Spleen (tissue), 11 donors: ENCODE measurements at regions not wholly inside any gene's neighbourhood (a gene's known extent, or its start where the extent isn't known, plus 50 kb on each side); places are given as distances from the start of the nearest gene placed in this dataset.

ENCODE experiments used
- DNase-seq: peaks from one replicate; pipeline ENCODE4 v3.0.0-alpha.2; 2020
- H3K27ac ChIP-seq, 8 donors: fragments of 200-600 bp; sonication (generic) in 7 of 8; 1 replicate in 4 of 8; 2 replicates in 4 of 8; pipeline versions ENCODE4 v1.5.0 to v1.8.0; 2016 to 2021; ENCODE audit warnings: inconsistent platforms in 4 of 8, mild to moderate bottlenecking in 4 of 8, moderate library complexity in 1 of 8
- H3K27me3 ChIP-seq, 7 donors: fragments of 200-600 bp; sonication (generic) in 6 of 7; replicated peaks in 1 of 7; 1 replicate in 4 of 7; 2 replicates in 3 of 7; pipeline versions ENCODE4 v1.5.0 to v1.8.0; 2016 to 2021; ENCODE audit warnings: inconsistent platforms in 3 of 7, mild to moderate bottlenecking in 1 of 7
- H3K36me3 ChIP-seq, 6 donors: fragments of 200-600 bp; sonication (generic) in 5 of 6; 1 replicate in 4 of 6; 2 replicates in 2 of 6; pipeline versions ENCODE4 v1.5.0 to v1.8.0; 2016 to 2021; ENCODE audit warnings: inconsistent platforms in 2 of 6
- H3K4me1 ChIP-seq, 6 donors: fragments of 200-600 bp; sonication (generic) in 5 of 6; 1 replicate in 3 of 6; 2 replicates in 3 of 6; pipeline versions ENCODE4 v1.5.0 to v1.8.0; 2016 to 2021; ENCODE audit warnings: inconsistent platforms in 3 of 6
- H3K4me3 ChIP-seq, 8 donors: fragments of 200-600 bp; sonication (generic) in 7 of 8; 1 replicate in 4 of 8; 2 replicates in 4 of 8; pipeline versions ENCODE4 v1.5.0 to v1.8.0; 2016 to 2021; ENCODE audit warnings: inconsistent platforms in 4 of 8, mild to moderate bottlenecking in 4 of 8, moderate library complexity in 2 of 8
- H3K9me3 ChIP-seq, 8 donors: fragments of 200-600 bp; sonication (generic) in 7 of 8; 1 replicate in 4 of 8; 2 replicates in 4 of 8; pipeline versions ENCODE4 v1.5.0 to v1.8.0; 2016 to 2021; ENCODE audit warnings: inconsistent platforms in 4 of 8
- POLR2A ChIP-seq, 3 donors: fragments of 450-650 bp; IDR thresholded peaks; one replicate each; pipeline ENCODE4 v1.5.1; 2017; ENCODE audit warnings: antibody characterized with exemption in 3 of 3, mild to moderate bottlenecking in 1 of 3
- POLR2AphosphoS5 ChIP-seq, 3 donors: sonication (generic); formaldehyde crosslinking; IDR thresholded peaks; one replicate each; pipeline ENCODE4 v1.5.1; 2017; ENCODE audit warnings: antibody characterized with exemption in 3 of 3
- WGBS, 5 donors: extraction: QIAGEN DNeasy Blood & Tissue Kit in 3 of 5; methylation state at CpG; one replicate each; pipeline versions ENCODE4 v1.1.5 to v1.1.7; 2013 to 2018; 5-methylcytosine and 5-hydroxymethylcytosine counted together
- intact Hi-C: fragments of 100-400 bp; cut with DNase I; formaldehyde crosslinking; loops from one replicate; pipeline ENCODE4 v1.15.0; 2023; ENCODE audit warnings: low total_unique reads
- TF ChIP-seq, protein P1 (sequence below), 11 experiments: fragments of 200-600 bp in 7 of 11; fragments of 450-650 bp in 4 of 11; sonication (generic) in 4 of 11; IDR thresholded peaks in 8 of 11; conservative IDR thresholded peaks in 3 of 11; 1 replicate in 7 of 11; 2 replicates in 4 of 11; pipeline versions ENCODE4 v1.4.0 to v1.8.0; 2016 to 2021; ENCODE audit warnings: antibody characterized with exemption in 11 of 11, inconsistent platforms in 4 of 11, mild to moderate bottlenecking in 1 of 11
- donor health status: healthy with polysubstance abuse.
- donor health status: DM: no; HTN: no; CAD: no; lungs with moderate emphysema.
- donor health status: DM: no; HTN: no; CAD: no.
- donor health status: Bipolar disorder and iron deficiency.
- donor health status: healthy.
- donor health status: DM: no; HTN: no; CAD: no.
- donor health status: DM: yes; HTN: yes; CAD: no.

DNA sequence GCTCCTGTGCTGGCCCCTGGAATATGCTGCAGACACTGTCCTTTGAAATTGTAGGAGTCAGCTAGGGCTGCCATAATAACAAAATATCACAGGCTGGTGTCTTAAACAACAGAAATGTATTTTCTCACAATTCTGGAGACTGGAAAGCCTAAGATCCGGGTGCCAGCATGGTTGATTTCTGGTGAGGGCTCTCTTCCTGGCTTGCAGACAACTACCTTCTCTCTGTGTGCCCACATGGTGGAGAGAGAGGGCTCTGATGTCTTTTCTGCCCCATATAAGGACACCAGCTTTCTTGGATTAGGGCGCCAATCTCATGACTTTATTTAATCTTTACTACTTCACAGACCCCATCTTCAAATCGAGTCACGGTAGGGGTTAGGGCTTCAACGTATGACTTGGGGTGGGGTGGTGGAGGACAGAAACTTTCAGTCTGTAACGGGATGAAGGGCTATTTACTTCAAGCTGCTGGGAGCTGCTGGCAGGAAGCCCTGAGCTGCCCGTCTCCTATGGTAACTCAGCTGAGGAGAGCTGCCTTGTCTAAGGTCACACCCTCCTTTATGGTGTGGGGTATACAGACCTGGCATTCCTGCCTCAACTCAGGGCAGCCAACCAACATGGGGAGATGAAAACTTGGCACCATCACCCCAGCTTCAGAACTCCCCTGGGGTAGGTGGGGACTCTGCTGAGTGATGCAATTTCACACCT, 142.9 kb upstream of the ZBED5 start:
- Histone ChIP-seq H3K36me3 (no peaks in the 10 kb centered on the region), H3K4me3 (no peak overlapping the region), H3K4me1 (no peaks in the 10 kb centered on the region)

DNA sequence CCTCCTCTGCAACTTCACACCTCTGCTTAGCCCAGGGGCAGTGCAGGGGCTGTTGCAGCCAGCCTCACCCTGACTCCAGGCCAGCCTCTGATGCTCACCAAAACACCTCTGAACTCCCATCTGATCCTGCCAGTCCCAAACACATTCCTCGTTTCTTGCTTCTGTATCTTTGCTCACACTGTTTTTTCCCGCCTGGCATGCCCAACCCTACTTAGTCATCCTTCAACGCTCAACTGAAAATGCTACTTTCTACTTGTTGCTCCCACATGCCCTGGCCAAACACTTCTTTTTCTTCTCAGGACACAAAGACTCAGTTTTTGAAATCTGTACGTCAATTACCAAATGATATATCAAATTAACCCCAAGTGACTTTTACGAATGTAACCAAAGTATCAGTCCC, 140.8 kb upstream of the ZBED5 start:
- Histone ChIP-seq H3K27ac (no peak overlapping the region), H3K9me3 (peaks cover 0 to 9% (median 0%) of the 10 kb centered on the region in 8 donors), H3K27me3 (peaks cover 0 to 34% (median 0%) of the 10 kb centered on the region in 7 donors), H3K4me1 (no peaks in the 10 kb centered on the region), H3K4me3 (no peak overlapping the region), H3K36me3 (no peaks in the 10 kb centered on the region)
- 82 to 90% (median 87%) methylated on average over 5 of the region's 5 CpGs for WGBS, 5 donors
- DNase-seq, result no peak
- TF ChIP-seq POLR2AphosphoS5 (IDR thresholded peaks at IDR 0.05) (no peak), POLR2A (IDR thresholded peaks at IDR 0.05) (no peak)
- intact Hi-C loops, result no loop called here

More for the DNA sequence above, 142.9 kb upstream of the ZBED5 start:
- no peaks in the 10 kb centered on the region for H3K9me3 ChIP-seq
- intact Hi-C loops, result no loop called here
- TF ChIP-seq POLR2AphosphoS5 (IDR thresholded peaks at IDR 0.05) (no peak), POLR2A (IDR thresholded peaks at IDR 0.05) (no peak)
- TF ChIP-seq, protein P1, sequence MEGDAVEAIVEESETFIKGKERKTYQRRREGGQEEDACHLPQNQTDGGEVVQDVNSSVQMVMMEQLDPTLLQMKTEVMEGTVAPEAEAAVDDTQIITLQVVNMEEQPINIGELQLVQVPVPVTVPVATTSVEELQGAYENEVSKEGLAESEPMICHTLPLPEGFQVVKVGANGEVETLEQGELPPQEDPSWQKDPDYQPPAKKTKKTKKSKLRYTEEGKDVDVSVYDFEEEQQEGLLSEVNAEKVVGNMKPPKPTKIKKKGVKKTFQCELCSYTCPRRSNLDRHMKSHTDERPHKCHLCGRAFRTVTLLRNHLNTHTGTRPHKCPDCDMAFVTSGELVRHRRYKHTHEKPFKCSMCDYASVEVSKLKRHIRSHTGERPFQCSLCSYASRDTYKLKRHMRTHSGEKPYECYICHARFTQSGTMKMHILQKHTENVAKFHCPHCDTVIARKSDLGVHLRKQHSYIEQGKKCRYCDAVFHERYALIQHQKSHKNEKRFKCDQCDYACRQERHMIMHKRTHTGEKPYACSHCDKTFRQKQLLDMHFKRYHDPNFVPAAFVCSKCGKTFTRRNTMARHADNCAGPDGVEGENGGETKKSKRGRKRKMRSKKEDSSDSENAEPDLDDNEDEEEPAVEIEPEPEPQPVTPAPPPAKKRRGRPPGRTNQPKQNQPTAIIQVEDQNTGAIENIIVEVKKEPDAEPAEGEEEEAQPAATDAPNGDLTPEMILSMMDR (IDR thresholded peaks at IDR 0.05 in 8 of 11, conservative IDR thresholded peaks at IDR 0.05 in 3 of 11), result no peak
- no peak for DNase-seq
- WGBS, 5 donors, result 76 to 87% (median 84%) methylated on average over 7 of the region's 7 CpGs
- H3K27me3 ChIP-seq, result peaks cover 0 to 34% (median 0%) of the 10 kb centered on the region in 7 donors
- H3K27ac ChIP-seq, result no peak overlapping the region

DNA sequence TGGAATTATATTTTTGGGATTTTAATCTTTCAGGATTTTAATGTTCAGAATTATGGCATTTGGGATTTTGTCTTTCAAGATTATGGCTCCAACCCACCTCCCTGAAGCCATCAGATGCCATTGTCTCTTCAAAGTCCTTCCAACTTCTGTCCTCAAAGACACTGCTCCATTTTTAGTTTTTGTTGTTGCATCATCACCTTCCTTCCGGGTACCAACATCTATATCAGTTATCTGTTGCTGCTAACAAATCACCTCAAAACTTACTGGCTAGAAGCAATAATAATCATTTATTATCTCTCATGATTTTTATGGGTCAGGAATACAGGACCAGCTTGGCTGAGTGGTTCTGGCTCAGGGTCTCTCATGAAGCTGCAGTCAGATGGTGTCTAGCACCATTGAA, 138.8 kb upstream of the ZBED5 start:
- TF ChIP-seq POLR2AphosphoS5 (IDR thresholded peaks at IDR 0.05) (no peak), POLR2A (IDR thresholded peaks at IDR 0.05) (no peak)
- TF ChIP-seq, protein P1 (IDR thresholded peaks at IDR 0.05 in 8 of 11, conservative IDR thresholded peaks at IDR 0.05 in 3 of 11), result no peak
- DNase-seq, result no peak
- Histone ChIP-seq H3K4me3 (no peak overlapping the region), H3K9me3 (peaks cover 0 to 9% (median 0%) of the 10 kb centered on the region in 8 donors), H3K27ac (no peak overlapping the region), H3K4me1 (no peaks in the 10 kb centered on the region), H3K27me3 (peaks cover 0 to 21% (median 0%) of the 10 kb centered on the region in 7 donors), H3K36me3 (no peaks in the 10 kb centered on the region)
- intact Hi-C loops, result no loop called here
- WGBS, 5 donors, result 68 to 98% (median 84%) methylated on average over 1 of the region's 1 CpG

DNA sequence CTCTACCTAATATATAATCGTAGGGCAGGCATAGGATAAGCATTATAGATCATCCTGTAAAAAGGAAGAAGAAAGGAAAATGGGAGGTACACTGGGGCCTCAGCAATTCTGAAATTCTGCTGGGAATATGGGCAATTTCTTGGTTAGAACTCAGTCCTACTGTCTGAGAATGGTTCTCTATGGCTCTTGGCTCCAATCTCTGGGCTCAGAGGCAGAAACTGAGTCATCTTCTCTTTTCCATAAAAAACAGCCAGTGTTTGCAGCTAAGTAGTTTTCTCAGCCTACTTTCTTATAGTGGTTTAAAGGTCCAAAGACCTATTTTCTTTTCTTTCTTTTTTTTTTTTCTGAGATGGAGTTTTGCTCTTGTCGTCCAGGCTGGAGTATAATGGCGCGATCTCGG, 135.8 kb upstream of the ZBED5 start:
- intact Hi-C loops, result no loop called here
- Histone ChIP-seq H3K27ac (no peak overlapping the region), H3K27me3 (no peaks in the 10 kb centered on the region), H3K9me3 (peaks cover 0 to 9% (median 0%) of the 10 kb centered on the region in 8 donors), H3K36me3 (no peaks in the 10 kb centered on the region), H3K4me3 (no peak overlapping the region), H3K4me1 (no peaks in the 10 kb centered on the region)
- 83 to 96% (median 90%) methylated on average over 5 of the region's 5 CpGs for WGBS, 5 donors
- DNase-seq, result no peak
- TF ChIP-seq, protein P1 (IDR thresholded peaks at IDR 0.05 in 8 of 11, conservative IDR thresholded peaks at IDR 0.05 in 3 of 11), result no peak
- TF ChIP-seq POLR2A (IDR thresholded peaks at IDR 0.05) (no peak), POLR2AphosphoS5 (IDR thresholded peaks at IDR 0.05) (no peak)
